HL-60 (cell line): ENCODE measurements at regions not wholly inside any gene's neighbourhood (a gene's known extent, or its start where the extent isn't known, plus 50 kb on each side); places are given as distances from the start of the nearest gene placed in this dataset.

Experiments used
- DNase-seq, 2 experiments: peaks; one replicate each; pipeline ENCODE4 v3.0.0-alpha.2; 2010 to 2020; ENCODE audit warnings: low read depth in 1 of 2, low spot score in 1 of 2
- H3K27ac ChIP-seq: fragments of 250-450 bp; sonication (Bioruptor Pico); replicated peaks from 2 replicates; pipeline ENCODE4 v1.5.1; 2020; ENCODE audit warnings: mild to moderate bottlenecking, moderate library complexity
- H3K27me3 ChIP-seq: fragments of 250-450 bp; sonication (Bioruptor Pico); 2 replicates; pipeline ENCODE4 v1.5.1; 2021; ENCODE audit warnings: mild to moderate bottlenecking, moderate library complexity; ENCODE audit not compliant: insufficient read depth, poor library complexity, severe bottlenecking
- H3K4me3 ChIP-seq: replicated peaks from 2 replicates; pipeline ENCODE4 v1.5.1; 2011; ENCODE audit warnings: mild to moderate bottlenecking, control low read depth, low read length; ENCODE audit not compliant: insufficient read depth
- GABPA ChIP-seq: IDR thresholded peaks from 2 replicates; pipeline ENCODE4 v1.6.1; 2012; ENCODE audit warnings: low read depth
- POLR2AphosphoS5 ChIP-seq: IDR thresholded peaks from 2 replicates; pipeline ENCODE4 v1.6.1; 2012; ENCODE audit warnings: low read depth
- SPI1 ChIP-seq: IDR thresholded peaks from 2 replicates; pipeline ENCODE4 v1.6.1; 2012; ENCODE audit warnings: low read depth, mild to moderate bottlenecking, borderline replicate concordance
- TF ChIP-seq, protein P1 (sequence below): IDR thresholded peaks from 2 replicates; pipeline ENCODE4 v1.6.1; 2012; ENCODE audit warnings: low read depth; ENCODE audit not compliant: insufficient replicate concordance
- TF ChIP-seq, protein P2 (sequence below): IDR thresholded peaks from one replicate; pipeline ENCODE4 v1.5.1; 2011; ENCODE audit warnings: low read length, control low read depth, inconsistent platforms; ENCODE audit not compliant: insufficient read depth

DNA sequence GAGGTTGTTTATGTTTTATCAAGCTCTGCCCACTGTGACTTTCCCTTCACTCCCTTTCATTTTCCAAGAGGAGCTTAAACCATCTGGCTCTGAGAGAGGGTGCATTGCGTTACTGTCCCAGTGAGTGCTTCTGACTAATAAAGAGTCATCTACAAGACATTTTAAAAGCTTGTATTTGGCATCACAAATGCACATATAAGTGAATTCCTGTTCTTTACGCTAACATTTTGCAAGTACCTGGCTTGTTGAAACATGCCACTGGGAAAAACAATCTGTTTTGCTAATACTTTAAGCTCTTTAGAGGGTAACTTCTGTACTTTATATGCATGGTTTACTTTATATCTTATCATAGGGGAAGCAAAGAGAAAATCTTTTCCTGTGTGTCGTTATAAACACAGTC is 534.6 kb upstream of the POM121L12 start:
- Histone ChIP-seq H3K4me3 (no peak overlapping the region), H3K27me3 (no peaks in the 10 kb centered on the region), H3K27ac (no peak overlapping the region)
- DNase-seq: no peak
- TF ChIP-seq, protein P1, sequence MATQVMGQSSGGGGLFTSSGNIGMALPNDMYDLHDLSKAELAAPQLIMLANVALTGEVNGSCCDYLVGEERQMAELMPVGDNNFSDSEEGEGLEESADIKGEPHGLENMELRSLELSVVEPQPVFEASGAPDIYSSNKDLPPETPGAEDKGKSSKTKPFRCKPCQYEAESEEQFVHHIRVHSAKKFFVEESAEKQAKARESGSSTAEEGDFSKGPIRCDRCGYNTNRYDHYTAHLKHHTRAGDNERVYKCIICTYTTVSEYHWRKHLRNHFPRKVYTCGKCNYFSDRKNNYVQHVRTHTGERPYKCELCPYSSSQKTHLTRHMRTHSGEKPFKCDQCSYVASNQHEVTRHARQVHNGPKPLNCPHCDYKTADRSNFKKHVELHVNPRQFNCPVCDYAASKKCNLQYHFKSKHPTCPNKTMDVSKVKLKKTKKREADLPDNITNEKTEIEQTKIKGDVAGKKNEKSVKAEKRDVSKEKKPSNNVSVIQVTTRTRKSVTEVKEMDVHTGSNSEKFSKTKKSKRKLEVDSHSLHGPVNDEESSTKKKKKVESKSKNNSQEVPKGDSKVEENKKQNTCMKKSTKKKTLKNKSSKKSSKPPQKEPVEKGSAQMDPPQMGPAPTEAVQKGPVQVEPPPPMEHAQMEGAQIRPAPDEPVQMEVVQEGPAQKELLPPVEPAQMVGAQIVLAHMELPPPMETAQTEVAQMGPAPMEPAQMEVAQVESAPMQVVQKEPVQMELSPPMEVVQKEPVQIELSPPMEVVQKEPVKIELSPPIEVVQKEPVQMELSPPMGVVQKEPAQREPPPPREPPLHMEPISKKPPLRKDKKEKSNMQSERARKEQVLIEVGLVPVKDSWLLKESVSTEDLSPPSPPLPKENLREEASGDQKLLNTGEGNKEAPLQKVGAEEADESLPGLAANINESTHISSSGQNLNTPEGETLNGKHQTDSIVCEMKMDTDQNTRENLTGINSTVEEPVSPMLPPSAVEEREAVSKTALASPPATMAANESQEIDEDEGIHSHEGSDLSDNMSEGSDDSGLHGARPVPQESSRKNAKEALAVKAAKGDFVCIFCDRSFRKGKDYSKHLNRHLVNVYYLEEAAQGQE: no peak
- TF ChIP-seq POLR2AphosphoS5 (no peak), SPI1 (no peak), GABPA (no peak)
- TF ChIP-seq, protein P2, sequence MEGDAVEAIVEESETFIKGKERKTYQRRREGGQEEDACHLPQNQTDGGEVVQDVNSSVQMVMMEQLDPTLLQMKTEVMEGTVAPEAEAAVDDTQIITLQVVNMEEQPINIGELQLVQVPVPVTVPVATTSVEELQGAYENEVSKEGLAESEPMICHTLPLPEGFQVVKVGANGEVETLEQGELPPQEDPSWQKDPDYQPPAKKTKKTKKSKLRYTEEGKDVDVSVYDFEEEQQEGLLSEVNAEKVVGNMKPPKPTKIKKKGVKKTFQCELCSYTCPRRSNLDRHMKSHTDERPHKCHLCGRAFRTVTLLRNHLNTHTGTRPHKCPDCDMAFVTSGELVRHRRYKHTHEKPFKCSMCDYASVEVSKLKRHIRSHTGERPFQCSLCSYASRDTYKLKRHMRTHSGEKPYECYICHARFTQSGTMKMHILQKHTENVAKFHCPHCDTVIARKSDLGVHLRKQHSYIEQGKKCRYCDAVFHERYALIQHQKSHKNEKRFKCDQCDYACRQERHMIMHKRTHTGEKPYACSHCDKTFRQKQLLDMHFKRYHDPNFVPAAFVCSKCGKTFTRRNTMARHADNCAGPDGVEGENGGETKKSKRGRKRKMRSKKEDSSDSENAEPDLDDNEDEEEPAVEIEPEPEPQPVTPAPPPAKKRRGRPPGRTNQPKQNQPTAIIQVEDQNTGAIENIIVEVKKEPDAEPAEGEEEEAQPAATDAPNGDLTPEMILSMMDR: no peak

DNA sequence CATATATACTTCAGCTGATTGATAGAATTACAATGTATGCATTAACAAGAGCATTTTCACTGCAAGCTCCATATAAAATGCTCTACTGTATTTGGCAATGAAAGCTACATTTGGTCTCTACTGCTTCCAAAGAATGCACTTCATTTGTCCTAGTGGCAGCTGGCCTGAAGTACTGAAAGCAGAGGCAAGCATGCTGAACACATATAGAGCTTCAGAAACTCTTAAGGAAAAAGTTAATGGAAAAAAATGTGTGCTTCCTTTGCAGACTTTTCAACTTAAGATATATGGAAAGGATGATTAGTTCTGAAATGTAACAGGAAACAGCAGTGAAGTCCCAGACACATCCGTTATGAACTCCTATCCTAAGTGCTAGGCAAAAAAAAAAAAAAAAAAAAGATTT is 537.1 kb upstream of the POM121L12 start:
- no peak overlapping the region for H3K27ac ChIP-seq
- TF ChIP-seq SPI1 (no peak), GABPA (no peak), POLR2AphosphoS5 (no peak)
- TF ChIP-seq, protein P1: no peak
- TF ChIP-seq, protein P2: no peak
- H3K27me3 ChIP-seq: no peaks in the 10 kb centered on the region
- DNase-seq: no peak
- no peak overlapping the region for H3K4me3 ChIP-seq

DNA sequence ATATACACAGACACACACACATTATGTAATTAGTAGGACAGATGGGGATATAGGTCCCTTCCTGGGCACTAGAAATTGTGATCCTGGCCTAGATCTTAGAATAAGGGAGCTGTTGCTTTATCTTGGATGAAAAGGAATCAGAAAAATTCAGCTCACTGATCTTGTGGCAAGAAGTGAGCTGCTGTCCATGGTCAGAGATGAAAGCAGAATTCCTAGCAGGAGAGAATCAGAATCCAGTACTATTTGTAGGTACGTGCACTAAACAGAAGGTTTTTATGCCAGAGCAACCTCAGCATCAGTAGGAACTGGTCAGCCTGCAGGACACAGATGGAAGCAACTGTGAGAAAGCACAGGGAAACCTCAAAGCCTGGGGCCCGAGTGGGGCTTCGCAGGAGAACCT is 549.2 kb upstream of the POM121L12 start:
- TF ChIP-seq, protein P2: no peak
- TF ChIP-seq, protein P1: peak; percentile 54
- H3K4me3 ChIP-seq: no peak overlapping the region
- no peaks in the 10 kb centered on the region for H3K27me3 ChIP-seq
- no peak overlapping the region for H3K27ac ChIP-seq
- DNase-seq: no peak
